DMS114 treated with DMSO at 0.1 percent for 48 hours (cell line): ENCODE measurements at regions not wholly inside any gene's neighbourhood (a gene's known extent, or its start where the extent isn't known, plus 50 kb on each side); places are given as distances from the start of the nearest gene placed in this dataset.

Experiments used
- DNase-seq: peaks from one replicate; lab custom pipeline; 2025; ENCODE audit not compliant: unreplicated experiment; lab: John Stamatoyannopoulos, UW

DNA sequence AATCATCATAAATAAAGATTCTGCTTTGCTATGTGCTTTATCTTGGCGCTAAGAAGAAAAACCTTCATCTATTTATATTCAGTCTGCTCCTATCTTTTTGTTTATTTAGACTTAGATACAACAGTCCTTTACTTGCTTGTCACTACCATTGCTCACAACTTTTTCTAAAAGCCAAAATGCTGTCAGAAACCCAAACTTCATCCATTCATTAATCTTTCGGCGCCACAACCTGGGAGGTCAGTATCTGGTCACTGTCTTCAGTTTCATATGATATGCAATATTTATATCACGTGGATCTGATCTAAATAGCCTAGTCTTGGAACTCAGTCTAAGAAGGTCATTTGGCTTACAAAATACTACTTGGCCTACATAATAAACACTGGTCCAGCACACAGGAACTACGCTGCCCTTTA is 159.3 kb upstream of the TARS1 start:
- DNase-seq = no peak

- no peak for DNase-seq
Measured at GRCh38 chr5:33282157-33282556, 158.6 kb upstream of the TARS1 start.

DNA sequence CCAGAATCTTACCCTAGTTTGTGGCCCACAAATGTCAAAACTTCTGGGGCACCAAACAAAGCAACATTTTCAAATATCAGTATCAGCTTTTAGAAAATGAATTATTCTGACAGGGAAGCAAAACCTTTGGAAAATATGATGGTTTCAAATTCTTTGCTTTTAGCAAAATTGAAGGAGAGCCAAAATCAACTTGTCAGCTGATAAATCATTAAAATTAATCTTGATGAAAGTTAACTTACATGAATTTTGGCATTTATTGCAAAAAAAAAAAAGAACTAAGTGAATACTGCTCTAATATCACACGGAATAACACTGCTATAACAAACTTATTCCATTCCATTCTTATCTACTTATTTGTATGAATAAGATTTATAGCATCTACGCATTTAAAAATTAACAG is 158.1 kb upstream of the TARS1 start:
- no peak for DNase-seq

DNA sequence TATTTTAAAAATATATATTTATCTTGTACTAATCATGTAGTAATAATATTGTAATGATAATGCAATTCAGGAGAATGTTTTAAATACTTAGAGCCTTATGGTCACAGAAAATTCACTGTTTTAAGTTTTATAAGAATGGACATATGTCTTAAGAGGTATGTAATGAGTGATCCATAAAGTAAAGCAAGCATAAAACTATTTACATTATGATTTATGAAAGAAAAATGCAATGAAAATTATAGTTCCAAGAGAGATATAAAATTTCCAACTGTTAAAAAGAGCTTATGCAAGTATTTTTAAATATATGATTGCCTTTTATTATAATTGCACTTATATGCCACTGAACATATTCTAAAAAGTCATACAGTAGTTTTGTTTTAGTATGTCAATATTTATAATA is 157.5 kb upstream of the TARS1 start:
- DNase-seq = no peak

- no peak for DNase-seq
Measured at GRCh38 chr5:33284681-33285080, 156.1 kb upstream of the TARS1 start.

DNA sequence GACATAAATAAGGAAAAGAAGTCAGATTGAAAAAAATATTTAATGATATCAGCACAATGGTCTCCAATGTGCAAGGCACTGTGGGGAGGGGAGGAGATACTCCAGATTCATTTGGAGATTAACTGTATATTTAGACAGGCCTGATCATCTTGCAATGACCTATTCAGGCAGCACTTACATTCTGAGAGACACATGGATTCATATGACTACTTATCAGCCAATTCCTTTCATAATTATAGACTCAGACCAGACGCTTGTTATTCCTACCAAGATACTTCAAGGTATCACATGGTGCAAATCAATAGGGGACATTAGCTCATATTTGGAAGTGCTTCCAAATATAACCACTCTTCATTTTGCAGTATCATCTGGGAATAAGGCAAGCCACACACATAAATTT is 153.5 kb upstream of the TARS1 start:
- DNase-seq = no peak

DNA sequence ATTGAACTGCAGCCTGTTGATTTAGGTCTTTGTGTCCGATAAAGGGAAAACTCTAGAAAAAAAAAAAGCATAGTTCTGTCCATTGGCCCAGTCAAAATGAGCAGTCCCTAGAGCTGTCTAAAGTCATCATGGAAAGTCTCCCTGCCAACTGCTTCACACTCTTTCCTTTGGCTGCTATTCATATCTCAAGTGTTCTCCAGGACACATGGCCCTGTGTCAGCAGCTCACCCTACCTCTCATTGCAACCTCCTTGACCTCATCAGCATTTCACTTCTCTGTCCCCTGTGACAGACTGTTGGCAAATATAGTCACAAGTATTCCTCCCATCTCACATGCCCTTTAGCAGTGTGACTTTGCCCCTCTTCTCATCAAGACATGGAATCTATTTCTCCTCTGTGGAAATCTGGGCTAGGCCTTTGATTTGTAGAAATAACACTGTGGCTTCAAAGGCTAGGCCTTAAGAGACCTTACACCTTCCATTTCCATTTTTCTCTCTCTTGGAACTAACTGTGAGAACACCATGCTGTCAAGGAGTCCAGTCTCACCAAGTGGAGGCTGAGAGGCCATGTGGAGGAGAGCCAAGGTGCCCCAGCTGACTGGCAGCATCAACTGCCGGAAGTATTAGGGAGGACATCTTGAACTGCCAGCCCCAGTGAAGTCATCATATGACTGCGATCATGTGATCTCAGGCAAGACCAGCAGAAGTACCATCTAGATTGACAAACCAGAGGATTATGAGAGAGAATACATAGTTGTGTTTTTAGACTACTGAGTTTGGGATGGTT is 149.4 kb upstream of the TARS1 start:
- DNase-seq = no peak

- DNase-seq = no peak
Measured at GRCh38 chr5:33297760-33298216, 143.0 kb upstream of the TARS1 start.

- DNase-seq = peak; percentile 35
Measured at GRCh38 chr5:33299621-33300208, 141.1 kb upstream of the TARS1 start.

GRCh38 chr5:33300209-33300742 is 140.5 kb upstream of the TARS1 start:
- no peak for DNase-seq

DNA sequence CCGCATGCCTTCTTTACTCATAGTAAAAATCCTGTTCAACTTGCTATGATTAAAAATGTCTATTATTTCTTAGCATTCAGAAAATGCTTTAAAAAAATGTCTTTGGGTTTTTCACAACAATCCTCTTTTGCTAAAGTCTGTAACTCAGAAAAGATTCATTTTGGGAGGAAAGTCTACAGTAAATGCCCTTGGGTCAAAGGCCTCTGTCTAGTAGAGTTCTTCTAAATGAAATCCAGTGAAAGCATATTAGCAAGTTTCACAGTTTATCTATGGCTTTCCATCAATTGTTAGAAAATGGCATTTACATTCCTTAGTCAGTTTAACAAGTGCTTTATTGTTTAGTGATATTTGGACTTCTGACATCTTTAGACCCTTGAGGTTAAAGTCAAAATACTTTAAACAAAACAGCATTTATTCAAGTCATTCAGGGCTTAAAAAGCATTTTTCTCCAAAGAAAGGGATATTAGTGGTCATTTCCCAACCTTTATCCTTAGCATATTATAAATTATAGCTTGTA is 137.1 kb upstream of the TARS1 start:
- DNase-seq = no peak

DNA sequence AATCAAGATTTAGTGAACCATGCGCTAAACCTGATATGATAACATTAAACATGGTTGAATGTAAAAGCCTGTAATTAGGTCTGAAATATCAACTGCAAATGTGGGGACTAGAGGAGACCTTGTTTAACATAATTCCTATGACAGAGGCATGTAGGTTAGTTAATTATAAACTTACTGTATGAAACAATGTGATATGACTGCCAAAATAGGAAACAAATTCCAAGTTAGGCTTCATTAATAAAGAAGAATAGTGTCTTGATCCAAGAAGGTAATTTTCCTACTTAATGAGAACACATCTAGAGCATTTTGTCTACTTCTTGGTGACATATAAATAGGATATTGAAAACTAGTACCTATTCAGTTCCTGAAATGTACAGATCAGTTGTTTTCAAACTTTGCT is 136.2 kb upstream of the TARS1 start:
- DNase-seq = no peak

- DNase-seq = no peak
Measured at GRCh38 chr5:33305572-33305971, 135.2 kb upstream of the TARS1 start.

DNA sequence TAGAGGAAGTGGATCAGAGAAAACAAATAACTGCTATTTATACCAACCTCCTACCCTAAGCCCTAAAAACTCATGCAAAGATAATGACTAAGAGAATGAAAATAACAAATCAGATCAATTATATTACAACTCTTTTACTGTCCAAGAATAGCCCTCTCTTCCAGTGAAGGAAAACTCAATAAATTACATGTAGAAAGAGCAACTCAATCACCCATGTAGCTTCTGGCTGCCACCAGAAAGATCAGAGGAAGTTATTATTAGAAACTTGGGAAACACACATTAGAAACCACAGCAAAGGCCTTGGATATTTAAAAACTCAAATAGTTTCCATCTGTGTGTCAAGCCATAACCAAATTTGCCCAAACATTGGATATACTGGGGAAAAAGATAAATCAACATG is 134.0 kb upstream of the TARS1 start:
- DNase-seq = no peak

DNA sequence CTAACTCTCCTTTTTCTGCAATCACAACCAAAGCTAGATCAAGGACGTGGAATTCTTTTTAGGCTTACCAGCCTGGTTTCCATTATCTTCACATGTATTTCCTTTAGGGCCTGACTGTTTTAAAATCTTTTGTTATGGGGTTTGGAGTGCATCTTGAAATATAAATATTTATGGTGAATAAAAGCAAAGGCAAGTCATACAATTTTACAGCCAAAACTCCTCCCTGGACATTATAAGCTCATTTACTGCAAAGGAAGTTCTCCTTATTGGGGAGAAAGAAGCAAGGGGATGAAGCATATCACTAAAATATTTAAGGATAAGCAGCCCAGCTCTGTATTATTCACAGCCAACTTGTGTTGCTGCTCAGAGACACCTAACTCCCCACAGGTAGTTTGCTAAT is 132.2 kb upstream of the TARS1 start:
- no peak for DNase-seq

GRCh38 chr5:33309068-33309467 is 131.7 kb upstream of the TARS1 start:
- DNase-seq = no peak

- DNase-seq = no peak
Measured at GRCh38 chr5:33309536-33310345, 131.0 kb upstream of the TARS1 start.

DNA sequence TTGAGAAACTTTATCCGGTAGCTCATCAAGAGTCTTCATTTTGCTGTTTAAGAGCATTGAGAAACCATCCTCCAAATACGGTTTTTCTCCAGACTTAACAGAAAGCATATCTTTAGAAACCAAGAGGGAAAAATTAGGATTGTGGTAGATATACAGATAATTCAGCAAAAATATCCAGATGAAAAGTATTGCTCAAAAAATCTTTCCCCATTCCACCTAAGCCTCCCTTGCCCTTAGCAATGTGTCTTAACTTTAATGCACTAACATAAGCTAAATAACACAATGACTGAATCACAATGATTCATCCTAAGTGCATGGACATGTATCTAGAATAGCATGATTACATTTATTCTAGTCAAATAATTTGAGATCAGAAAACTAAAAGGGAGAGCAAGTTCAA is 130.3 kb upstream of the TARS1 start:
- no peak for DNase-seq

DNA sequence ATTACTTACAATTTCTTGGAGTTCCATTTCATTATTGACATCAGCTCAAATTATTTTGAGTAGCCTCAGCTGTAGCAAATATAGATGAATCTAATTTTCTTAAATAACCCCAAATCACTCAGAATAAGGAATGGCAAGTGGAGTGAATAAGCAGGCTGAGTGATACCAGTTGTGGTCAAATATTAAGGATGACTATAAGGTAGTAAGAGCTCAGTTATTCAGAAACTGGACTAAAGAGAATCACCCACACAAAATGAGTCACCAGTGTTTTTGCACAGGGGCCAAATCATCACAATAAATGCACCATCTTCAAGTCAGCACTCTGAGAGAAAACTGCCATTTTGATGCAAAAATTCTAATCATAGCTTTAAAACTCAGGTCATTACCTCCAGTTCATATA is 128.9 kb upstream of the TARS1 start:
- DNase-seq = no peak

DNA sequence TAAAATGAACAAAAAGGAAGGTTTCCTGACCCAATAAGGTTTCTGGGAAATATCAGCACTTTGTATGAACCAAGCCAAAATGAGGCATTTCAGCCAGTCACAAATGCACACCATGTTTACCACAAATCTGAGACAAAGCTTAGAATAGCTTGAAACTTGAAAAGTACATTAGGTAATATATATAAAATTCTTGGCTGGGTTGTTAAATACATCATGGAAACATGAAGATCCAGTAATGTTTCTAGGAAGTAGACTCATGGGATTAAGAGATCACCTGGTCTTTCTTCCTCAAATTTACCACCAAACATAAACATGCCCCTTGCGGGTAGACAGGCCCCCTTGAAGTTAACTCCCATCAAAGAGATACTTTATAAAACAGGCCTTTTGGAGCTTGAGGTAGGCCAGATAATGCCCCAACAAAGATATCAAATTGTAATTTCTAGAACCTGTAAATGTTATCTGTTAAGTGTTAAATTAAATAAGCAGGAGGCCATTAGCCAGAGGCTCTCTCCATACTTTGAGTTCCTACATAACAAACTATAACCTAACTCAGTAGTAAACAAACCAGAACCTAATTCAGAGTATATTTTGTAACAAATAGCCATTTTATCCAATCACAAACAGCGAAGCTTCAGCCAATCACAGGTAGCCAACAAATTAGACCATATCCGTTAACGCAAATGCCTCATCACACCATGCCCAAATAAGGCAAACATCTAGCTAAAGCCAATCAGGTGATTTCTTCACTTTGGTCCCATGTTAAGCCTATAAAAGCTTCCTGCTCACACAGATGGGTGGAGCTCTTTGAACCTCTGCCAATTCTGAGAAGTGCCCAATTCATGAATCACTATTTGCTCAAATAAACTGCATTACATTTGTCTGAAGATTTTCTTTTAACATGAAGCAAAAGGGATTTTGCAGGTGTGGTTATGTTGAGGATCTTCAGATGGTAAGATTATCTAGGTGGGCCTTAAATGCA is 127.9 kb upstream of the TARS1 start:
- DNase-seq = no peak
